ENCODE measurements at regions not wholly inside any gene's neighbourhood (a gene's known extent, or its start where the extent isn't known, plus 50 kb on each side); places are given as distances from the start of the nearest gene placed in this dataset.

DNA sequence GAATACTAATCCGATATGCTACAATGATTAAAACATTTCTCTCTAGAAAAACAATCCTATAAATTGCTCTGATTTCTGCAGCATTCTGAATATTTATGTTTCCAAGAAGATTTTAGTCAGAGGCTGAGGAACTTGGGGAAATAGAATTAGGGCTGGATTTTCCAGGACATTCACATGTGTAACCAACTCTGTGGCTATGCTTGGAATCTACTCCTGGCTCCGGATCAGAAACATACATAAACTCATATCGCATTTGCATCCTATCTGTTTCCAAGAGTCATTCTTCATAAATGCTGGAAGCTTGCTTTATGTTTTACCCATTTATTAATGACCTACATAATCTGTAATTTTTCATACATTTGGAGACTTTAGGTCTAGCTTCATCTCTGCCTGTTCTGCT, 459.9 kb upstream of the MARCKS start:
- in situ Hi-C loops (cut with MboI; ENCODE audit: low pct_unique_long_range_greater_than_20kb, low sequenced_read_pairs, unreplicated experiment): no loop called here
- TF ChIP-seq CTCF (IDR thresholded peaks at IDR 0.05; ENCODE audit: extremely low read depth, insufficient read depth, missing control alignments): no peak
- DNase-seq (ENCODE audit: low spot score): no peak

DNA sequence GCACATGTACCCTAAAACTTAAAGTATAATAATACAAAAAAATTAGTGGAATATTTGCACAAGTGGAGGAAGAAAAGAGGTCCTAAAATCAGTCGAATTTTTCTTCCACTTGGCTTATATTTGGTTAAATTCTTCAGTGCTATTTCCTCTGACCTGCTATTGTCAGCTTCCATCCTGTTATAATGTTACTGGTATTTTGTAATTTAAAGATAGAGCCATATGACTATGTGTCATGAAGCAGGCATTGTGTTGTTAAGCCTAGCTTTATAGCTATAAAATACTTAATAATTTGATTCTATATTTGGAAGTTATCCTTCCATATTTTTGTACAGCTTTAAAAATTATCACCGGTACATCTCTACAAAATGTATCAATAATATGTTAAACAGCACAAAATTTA, 455.9 kb upstream of the MARCKS start:
- no peak for TF ChIP-seq CTCF (IDR thresholded peaks at IDR 0.05; ENCODE audit: extremely low read depth, insufficient read depth, missing control alignments)
- in situ Hi-C loops (cut with MboI; ENCODE audit: low pct_unique_long_range_greater_than_20kb, low sequenced_read_pairs, unreplicated experiment): no loop called here
- DNase-seq (ENCODE audit: low spot score): no peak

DNA sequence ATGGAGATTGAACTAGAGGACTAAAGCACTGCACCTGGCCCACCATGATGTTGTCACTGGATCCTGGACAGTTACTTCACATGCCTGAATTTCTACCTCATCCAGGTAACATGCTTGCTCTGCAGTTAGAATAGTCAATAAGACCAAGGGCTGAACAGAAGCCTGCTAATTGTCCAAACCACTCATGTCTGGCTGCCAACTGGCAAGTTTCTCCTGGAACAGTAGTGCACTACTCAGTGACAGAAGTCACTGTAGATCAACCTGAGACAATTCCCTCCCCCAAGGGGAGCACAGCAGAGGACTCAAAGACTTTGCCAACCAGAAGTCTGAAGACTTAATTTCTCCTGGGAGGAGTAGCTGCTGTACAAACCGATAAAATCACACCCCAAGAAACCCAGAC, 454.6 kb upstream of the MARCKS start:
- in situ Hi-C loops (cut with MboI; ENCODE audit: low pct_unique_long_range_greater_than_20kb, low sequenced_read_pairs, unreplicated experiment): no loop called here
- no peak for DNase-seq (ENCODE audit: low spot score)
- TF ChIP-seq CTCF (IDR thresholded peaks at IDR 0.05; ENCODE audit: extremely low read depth, insufficient read depth, missing control alignments): no peak

- no peak for DNase-seq (ENCODE audit: low spot score)
- in situ Hi-C loops (cut with MboI; ENCODE audit: low pct_unique_long_range_greater_than_20kb, low sequenced_read_pairs, unreplicated experiment): no loop called here
- TF ChIP-seq CTCF (IDR thresholded peaks at IDR 0.05; ENCODE audit: extremely low read depth, insufficient read depth, missing control alignments): no peak
Observed at GRCh38 chr6:113403966-113404595, 453.1 kb upstream of the MARCKS start.

- DNase-seq (ENCODE audit: low spot score): no peak
- TF ChIP-seq CTCF (IDR thresholded peaks at IDR 0.05; ENCODE audit: extremely low read depth, insufficient read depth, missing control alignments): no peak
- in situ Hi-C loops (cut with MboI; ENCODE audit: low pct_unique_long_range_greater_than_20kb, low sequenced_read_pairs, unreplicated experiment): no loop called here
Observed at GRCh38 chr6:113405326-113406047, 451.7 kb upstream of the MARCKS start.

DNA sequence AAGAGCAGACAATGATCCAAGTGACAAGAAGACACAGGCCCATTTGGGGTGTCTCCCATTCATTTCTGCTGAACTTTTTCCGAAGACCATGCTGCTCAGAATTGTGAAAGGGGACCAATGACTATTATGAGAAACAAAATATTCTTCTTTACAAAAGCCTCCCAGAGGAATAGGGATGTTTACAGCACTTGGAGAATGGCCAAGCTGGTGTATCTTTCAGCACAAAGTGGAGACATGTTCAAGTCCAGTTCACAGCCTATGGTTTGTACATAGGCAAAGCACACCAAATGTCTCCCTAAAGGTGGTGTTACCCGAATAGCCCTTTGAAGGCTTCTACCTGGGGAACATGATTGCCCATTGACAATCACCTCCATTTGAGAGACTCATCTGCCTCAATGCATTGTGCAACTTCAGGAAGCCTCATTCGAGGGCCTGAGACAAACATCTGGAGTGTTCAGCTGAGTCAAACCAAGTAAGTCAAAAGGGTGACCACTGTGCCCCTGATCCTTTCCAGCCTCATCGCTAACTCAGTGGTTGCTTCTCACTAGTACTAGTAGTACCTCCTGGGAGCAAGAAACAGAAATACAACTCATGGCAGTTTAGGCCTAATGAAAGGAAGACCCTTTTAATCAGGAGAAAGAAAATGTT, 451.0 kb upstream of the MARCKS start:
- in situ Hi-C loops (cut with MboI; ENCODE audit: low pct_unique_long_range_greater_than_20kb, low sequenced_read_pairs, unreplicated experiment): no loop called here
- TF ChIP-seq CTCF (IDR thresholded peaks at IDR 0.05; ENCODE audit: extremely low read depth, insufficient read depth, missing control alignments): no peak
- DNase-seq (ENCODE audit: low spot score): no peak
